A549 (cell line): ENCODE measurements at regions not wholly inside any gene's neighbourhood (a gene's known extent, or its start where the extent isn't known, plus 50 kb on each side); places are given as distances from the start of the nearest gene placed in this dataset.

ENCODE experiments used
- ATAC-seq, 2 experiments: fragments of 200-7000 bp in 1 of 2; fragments of >200 bp in 1 of 2; cut with Nextera tagmentation in 1 of 2; cut with Tn5 transposase in 1 of 2; 3 replicates each; pipeline versions ENCODE4 v1.8.0 to v1.9.1; 2018 to 2020; ENCODE audit warnings: mild to moderate bottlenecking in 1 of 2, moderate library complexity in 1 of 2
- CTCF ChIA-PET: fragments of 300-600 bp; sonication (Branson Sonifier 250); formaldehyde crosslinking; extraction: SDS; loops from one replicate; lab custom pipeline; 2021; ENCODE audit warnings: antibody characterized with exemption, inconsistent platforms; lab: Yijun Ruan, JAX
- POLR2A ChIA-PET: fragments of 350-600 bp; formaldehyde crosslinking; extraction: SDS; loops from one replicate; lab custom pipeline; 2021; ENCODE audit warnings: antibody characterized with exemption, inconsistent platforms; lab: Yijun Ruan, JAX
- DNase-seq, 2 experiments: peaks; one replicate each; pipeline versions ENCODE4 v3.0.0 to v3.0.0-alpha.2; 2011 to 2016; ENCODE audit warnings: low read depth in 1 of 2, low spot score in 1 of 2
- FAIRE-seq: peaks from 2 replicates; lab custom pipeline; 2011; peaks lifted over from hg19 to GRCh38; lab: Jason Lieb, UNC
- H3K27ac ChIP-seq, 2 experiments: fragments of >200 bp; sonication (Bioruptor Twin); formaldehyde crosslinking; 3 replicates each; pipeline ENCODE4 v1.5.1; 2016 to 2017
- H3K4me1 ChIP-seq: fragments of >200 bp; sonication (Bioruptor Twin); formaldehyde crosslinking; 3 replicates; pipeline ENCODE4 v1.6.1; 2016
- H3K4me2 ChIP-seq: fragments of >200 bp; sonication (Bioruptor Twin); formaldehyde crosslinking; 3 replicates; pipeline ENCODE4 v1.6.1; 2016
- H3K4me3 ChIP-seq: fragments of >200 bp; sonication (Bioruptor Twin); formaldehyde crosslinking; 3 replicates; pipeline ENCODE4 v1.5.1; 2016
- H3K9me3 ChIP-seq: fragments of >200 bp; sonication (Bioruptor Twin); formaldehyde crosslinking; 3 replicates; pipeline ENCODE4 v1.6.1; 2016
- CBX2 ChIP-seq: fragments of 200-600 bp; sonication (generic); IDR thresholded peaks from 2 replicates; pipeline ENCODE4 v1.6.1; 2016; ENCODE audit warnings: low read depth, mild to moderate bottlenecking, borderline replicate concordance
- CHD4 ChIP-seq: fragments of 200-600 bp; sonication (generic); IDR thresholded peaks from 2 replicates; pipeline ENCODE4 v1.6.1; 2016; ENCODE audit warnings: antibody characterized with exemption, mild to moderate bottlenecking, borderline replicate concordance
- CTCF ChIP-seq: fragments of >200 bp; sonication (Bioruptor Twin); formaldehyde crosslinking; IDR thresholded peaks from 3 replicates; pipeline ENCODE4 v1.5.1; 2016
- EHF ChIP-seq: fragments of 250-450 bp; sonication (Bioruptor Pico); IDR thresholded peaks from 2 replicates; pipeline ENCODE4 v1.5.0; 2020; ENCODE audit warnings: mild to moderate bottlenecking
- EP300 ChIP-seq, 2 experiments: fragments of >200 bp; sonication (Bioruptor Twin); formaldehyde crosslinking; IDR thresholded peaks; 2 replicates in 1 of 2; 3 replicates in 1 of 2; pipeline ENCODE4 v1.6.1; 2016 to 2017
- ESRRA ChIP-seq: fragments of 150-350 bp; IDR thresholded peaks from 2 replicates; pipeline ENCODE4 v1.6.1; 2014; ENCODE audit warnings: mild to moderate bottlenecking, low read length, borderline replicate concordance
- FOSB ChIP-seq: fragments of 250-450 bp; sonication (Bioruptor Pico); IDR thresholded peaks from 2 replicates; pipeline ENCODE4 v1.5.0; 2020; ENCODE audit warnings: mild to moderate bottlenecking, moderate library complexity
- FOSL2 ChIP-seq, 2 experiments: fragments of 450-650 bp in 1 of 2; fragments of >200 bp in 1 of 2; sonication (Bioruptor Twin) in 1 of 2; formaldehyde crosslinking; IDR thresholded peaks; 2 replicates each; pipeline versions ENCODE4 v1.5.0 to v1.6.1; 2016 to 2020; ENCODE audit warnings: mild to moderate bottlenecking in 1 of 2, moderate library complexity in 1 of 2
- HES2 ChIP-seq: fragments of >200 bp; sonication (Bioruptor Twin); formaldehyde crosslinking; IDR thresholded peaks from 2 replicates; pipeline ENCODE4 v1.6.1; 2016
- HOXA7 ChIP-seq: fragments of 250-450 bp; sonication (Bioruptor Pico); IDR thresholded peaks from 2 replicates; pipeline ENCODE4 v1.5.0; 2020; ENCODE audit warnings: mild to moderate bottlenecking, moderate library complexity
- HOXB5 ChIP-seq: fragments of 250-450 bp; sonication (Bioruptor Pico); IDR thresholded peaks from 2 replicates; pipeline ENCODE4 v1.5.0; 2020; ENCODE audit warnings: mild to moderate bottlenecking, moderate library complexity
- JUNB ChIP-seq: fragments of >200 bp; sonication (Bioruptor Twin); formaldehyde crosslinking; IDR thresholded peaks from 2 replicates; pipeline ENCODE4 v1.6.1; 2016
- KDM1A ChIP-seq: fragments of 200-600 bp; sonication (generic); IDR thresholded peaks from 2 replicates; pipeline ENCODE4 v1.6.1; 2016; ENCODE audit warnings: low read depth, mild to moderate bottlenecking
- KDM5A ChIP-seq: fragments of 200-600 bp; sonication (generic); IDR thresholded peaks from 2 replicates; pipeline ENCODE4 v1.6.1; 2016; ENCODE audit warnings: antibody characterized with exemption, mild to moderate bottlenecking
- MAZ ChIP-seq: fragments of 150-350 bp; IDR thresholded peaks from 2 replicates; pipeline ENCODE4 v1.6.1; 2014; ENCODE audit warnings: antibody characterized with exemption, low read depth, low read length, borderline replicate concordance
- NFE2L2 ChIP-seq: fragments of 150-350 bp; conservative IDR thresholded peaks from 2 replicates; pipeline ENCODE4 v1.6.1; 2014; ENCODE audit warnings: low read length
- POLR2A ChIP-seq: IDR thresholded peaks from 2 replicates; pipeline ENCODE4 v1.6.1; 2012; ENCODE audit warnings: mild to moderate bottlenecking, low read length
- REST ChIP-seq: fragments of 200-600 bp; sonication (generic); IDR thresholded peaks from 2 replicates; pipeline ENCODE4 v1.6.1; 2016; ENCODE audit warnings: antibody characterized with exemption, mild to moderate bottlenecking, moderate library complexity
- RFX5 ChIP-seq: fragments of 450-650 bp; IDR thresholded peaks from 2 replicates; pipeline ENCODE4 v1.7.1; 2014; ENCODE audit warnings: antibody characterized with exemption, mild to moderate bottlenecking, moderate library complexity
- TFCP2L1 ChIP-seq: fragments of 250-450 bp; sonication (Bioruptor Pico); IDR thresholded peaks from 2 replicates; pipeline ENCODE4 v1.5.0; 2021; ENCODE audit warnings: mild to moderate bottlenecking
- TP53 ChIP-seq: fragments of 250-450 bp; sonication (Bioruptor Pico); IDR thresholded peaks from 2 replicates; pipeline ENCODE4 v1.5.0; 2021; ENCODE audit warnings: mild to moderate bottlenecking, moderate library complexity
- ZC3H11A ChIP-seq: fragments of 450-650 bp; IDR thresholded peaks from 2 replicates; pipeline ENCODE4 v1.6.1; 2014; ENCODE audit warnings: antibody characterized with exemption, mild to moderate bottlenecking
- ZNF302 ChIP-seq: fragments of 250-450 bp; sonication (Bioruptor Pico); IDR thresholded peaks from 2 replicates; pipeline ENCODE4 v1.9.0; 2021; ENCODE audit warnings: inconsistent platforms, mild to moderate bottlenecking, moderate library complexity
- WGBS: methylation state at CpG from one replicate; pipeline ENCODE4 v1.1.6; 2017; ENCODE audit errors: missing lambda C conversion rate; 5-methylcytosine and 5-hydroxymethylcytosine counted together

GRCh38 chr22:48275412-48275811 is 1513.0 kb downstream of the TBC1D22A start:
- 87% methylated on average over 10 of the region's 10 CpGs for WGBS
- ATAC-seq = no peak
- CTCF ChIA-PET = no interaction called here

GRCh38 chr22:48270731-48271130 is 1508.3 kb downstream of the TBC1D22A start:
- FAIRE-seq (no peak), ATAC-seq (no peak), DNase-seq (no peak)
- Histone ChIP-seq H3K4me1 (peaks cover 7% of the 10 kb centered on the region; the same call in 1 of the 3 replicates), H3K9me3 (no peaks in the 10 kb centered on the region), H3K4me3 (no peak overlapping the region), H3K4me2 (no peak overlapping the region), H3K27ac (no peak overlapping the region)
- TF ChIP-seq KDM5A = no peak
- TF ChIP-seq CTCF = no peak
- TF ChIP-seq HES2 = no peak
- no peak for TF ChIP-seq FOSL2 (IDR thresholded peaks at IDR 0.05)
- no peak for TF ChIP-seq FOSL2 (CRISPR knock-in tag; IDR thresholded peaks at IDR 0.05)
- no peak for TF ChIP-seq ESRRA
- no peak for TF ChIP-seq KDM1A
- no peak for TF ChIP-seq JUNB
- TF ChIP-seq TP53 (CRISPR knock-in tag) = no peak
- POLR2A ChIA-PET = no interaction called here
- CTCF ChIA-PET = no interaction called here
- 77% methylated on average over 6 of the region's 6 CpGs for WGBS

More at GRCh38 chr22:48275412-48275811, 1513.0 kb downstream of the TBC1D22A start:
- POLR2A ChIA-PET = no interaction called here
- Histone ChIP-seq H3K27ac (no peak overlapping the region), H3K4me1 (no peaks in the 10 kb centered on the region), H3K4me2 (no peak overlapping the region), H3K4me3 (no peak overlapping the region), H3K9me3 (0 out of 3 replicates have a peak, but pooled peaks cover 2% of the 10 kb centered on the region)
- FAIRE-seq (no peak), DNase-seq (no peak)
- no peak for TF ChIP-seq EHF (CRISPR knock-in tag)
- no peak for TF ChIP-seq HOXA7 (CRISPR knock-in tag)
- TF ChIP-seq CHD4 = no peak
- TF ChIP-seq JUNB = no peak
- TF ChIP-seq HOXB5 = no peak
- no peak for TF ChIP-seq RFX5
- TF ChIP-seq ZNF302 (CRISPR knock-in tag) = no peak
- no peak for TF ChIP-seq MAZ
- TF ChIP-seq NFE2L2 = no peak
- TF ChIP-seq CBX2 = no peak
- no peak for TF ChIP-seq POLR2A
- TF ChIP-seq TFCP2L1 (CRISPR knock-in tag) = no peak
- TF ChIP-seq REST = no peak
- no peak for TF ChIP-seq ZC3H11A
- no peak for TF ChIP-seq EP300 (IDR thresholded peaks at IDR 0.05)
- no peak for TF ChIP-seq FOSB (CRISPR knock-in tag)
